ENCODE measurements at regions not wholly inside any gene's neighbourhood (a gene's known extent, or its start where the extent isn't known, plus 50 kb on each side); places are given as distances from the start of the nearest gene placed in this dataset.

DNA sequence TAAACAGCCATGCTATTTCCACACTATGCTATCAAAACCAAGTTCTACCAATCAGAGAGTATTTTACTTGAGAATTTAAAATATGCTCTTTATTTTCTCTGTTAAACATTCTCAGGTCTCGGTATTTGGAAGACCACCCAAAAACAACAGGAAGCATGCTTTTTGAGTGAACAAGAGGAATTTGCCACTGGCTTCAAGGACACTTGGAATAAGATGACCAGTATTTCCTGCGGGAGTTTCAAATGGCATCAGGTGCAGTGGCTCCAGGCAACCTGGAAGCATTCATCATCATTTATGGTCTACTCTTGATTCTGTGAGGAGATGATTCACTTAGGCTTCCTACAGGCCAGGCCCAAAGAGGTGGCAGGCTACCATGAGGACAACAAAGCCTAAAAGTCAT lies 305.7 kb upstream of the ATP11B start:
- H3K4me3 ChIP-seq (ENCODE audit: low read depth, low read length), result no peak overlapping the region
- TF ChIP-seq, protein P1, sequence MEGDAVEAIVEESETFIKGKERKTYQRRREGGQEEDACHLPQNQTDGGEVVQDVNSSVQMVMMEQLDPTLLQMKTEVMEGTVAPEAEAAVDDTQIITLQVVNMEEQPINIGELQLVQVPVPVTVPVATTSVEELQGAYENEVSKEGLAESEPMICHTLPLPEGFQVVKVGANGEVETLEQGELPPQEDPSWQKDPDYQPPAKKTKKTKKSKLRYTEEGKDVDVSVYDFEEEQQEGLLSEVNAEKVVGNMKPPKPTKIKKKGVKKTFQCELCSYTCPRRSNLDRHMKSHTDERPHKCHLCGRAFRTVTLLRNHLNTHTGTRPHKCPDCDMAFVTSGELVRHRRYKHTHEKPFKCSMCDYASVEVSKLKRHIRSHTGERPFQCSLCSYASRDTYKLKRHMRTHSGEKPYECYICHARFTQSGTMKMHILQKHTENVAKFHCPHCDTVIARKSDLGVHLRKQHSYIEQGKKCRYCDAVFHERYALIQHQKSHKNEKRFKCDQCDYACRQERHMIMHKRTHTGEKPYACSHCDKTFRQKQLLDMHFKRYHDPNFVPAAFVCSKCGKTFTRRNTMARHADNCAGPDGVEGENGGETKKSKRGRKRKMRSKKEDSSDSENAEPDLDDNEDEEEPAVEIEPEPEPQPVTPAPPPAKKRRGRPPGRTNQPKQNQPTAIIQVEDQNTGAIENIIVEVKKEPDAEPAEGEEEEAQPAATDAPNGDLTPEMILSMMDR (IDR thresholded peaks at IDR 0.05; ENCODE audit: insufficient read depth, low read depth, low read length), result no peak
- DNase-seq (ENCODE audit: low read depth), result no peak

DNA sequence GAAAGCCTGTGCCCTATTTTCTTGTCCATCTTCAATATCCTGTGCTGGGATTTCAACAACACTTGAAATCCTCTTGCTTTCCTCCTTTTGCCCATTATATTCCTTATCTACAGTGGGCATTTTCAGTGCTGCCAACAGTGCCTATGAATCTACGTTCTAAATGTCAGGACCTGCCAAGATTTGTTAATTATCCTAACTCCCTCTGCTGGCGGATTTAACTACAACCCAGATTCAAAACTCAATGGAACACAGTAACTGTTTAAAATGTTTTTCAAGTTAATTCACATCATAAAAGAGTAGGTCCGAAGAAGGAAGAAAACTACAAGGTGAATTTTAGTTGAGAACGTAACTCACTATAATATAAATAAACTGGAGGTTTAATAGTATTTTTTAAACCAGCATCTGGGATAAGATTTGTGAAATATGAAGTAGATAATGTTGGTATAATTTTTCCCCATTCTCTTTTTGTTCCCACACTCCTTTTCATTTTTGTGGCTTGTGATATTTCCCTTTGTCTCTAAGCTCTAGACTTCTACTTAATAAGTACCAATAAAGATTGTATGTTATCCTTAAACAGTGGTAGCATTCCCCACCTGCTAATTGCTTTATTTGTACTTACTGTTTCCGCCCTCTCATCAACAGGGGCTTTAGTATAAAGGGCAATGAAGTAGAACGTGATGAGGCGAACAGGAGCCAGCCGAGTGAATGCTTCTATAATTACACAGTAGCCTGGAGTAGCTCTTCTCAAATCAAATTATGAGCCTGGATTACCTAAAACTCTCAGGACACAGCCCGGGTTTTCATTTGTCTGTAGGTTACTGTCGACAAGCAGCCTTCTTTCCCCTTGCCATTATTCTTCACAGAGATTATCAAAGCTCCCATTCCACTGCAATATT lies 302.5 kb upstream of the ATP11B start:
- peak; percentile 1 for DNase-seq (ENCODE audit: low read depth)
- TF ChIP-seq, protein P1 (IDR thresholded peaks at IDR 0.05; ENCODE audit: insufficient read depth, low read depth, low read length), result no peak
- H3K4me3 ChIP-seq (ENCODE audit: low read depth, low read length), result no peak overlapping the region

DNA sequence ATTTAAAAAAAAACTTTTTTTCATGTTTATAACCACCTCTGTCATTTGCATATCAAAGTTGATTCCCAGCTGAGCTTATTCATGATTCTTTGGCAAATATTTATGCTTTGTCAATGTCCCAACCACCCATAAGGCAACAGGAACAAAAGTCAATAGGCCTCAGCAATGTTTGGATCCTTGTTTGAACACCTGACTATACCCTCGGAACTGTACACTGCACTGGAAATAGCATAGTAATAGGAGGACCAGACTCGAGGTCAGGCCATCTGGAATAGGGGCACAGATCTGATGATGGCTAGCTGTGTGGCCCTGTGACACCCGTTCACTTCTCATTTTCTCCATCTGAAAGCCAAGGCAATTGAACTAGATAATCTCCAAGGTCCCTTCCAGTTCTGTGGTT lies 301.7 kb upstream of the ATP11B start:
- no peak overlapping the region for H3K4me3 ChIP-seq (ENCODE audit: low read depth, low read length)
- DNase-seq (ENCODE audit: low read depth), result no peak
- TF ChIP-seq, protein P1 (IDR thresholded peaks at IDR 0.05; ENCODE audit: insufficient read depth, low read depth, low read length), result no peak

DNA sequence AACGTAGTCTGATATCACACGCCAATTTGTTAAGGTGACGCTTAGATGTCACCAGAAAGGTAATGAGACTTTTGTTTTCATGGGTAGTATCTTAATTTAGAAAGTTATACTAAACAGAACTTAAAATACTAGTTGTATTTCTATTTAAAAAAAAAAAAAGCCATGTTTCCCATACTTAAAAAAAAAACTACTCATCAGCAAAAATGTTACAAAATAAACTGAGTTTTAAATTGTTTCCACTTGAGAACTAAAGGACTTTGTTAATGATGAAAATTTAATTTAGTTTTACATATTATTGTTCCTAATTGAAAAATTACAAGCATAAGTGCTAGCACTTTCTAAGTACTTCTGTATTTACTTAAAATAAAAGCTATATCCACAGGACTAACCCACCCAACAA lies 300.8 kb upstream of the ATP11B start:
- TF ChIP-seq, protein P1 (IDR thresholded peaks at IDR 0.05; ENCODE audit: insufficient read depth, low read depth, low read length), result no peak
- DNase-seq (ENCODE audit: low read depth), result no peak
- H3K4me3 ChIP-seq (ENCODE audit: low read depth, low read length), result no peak overlapping the region

DNA sequence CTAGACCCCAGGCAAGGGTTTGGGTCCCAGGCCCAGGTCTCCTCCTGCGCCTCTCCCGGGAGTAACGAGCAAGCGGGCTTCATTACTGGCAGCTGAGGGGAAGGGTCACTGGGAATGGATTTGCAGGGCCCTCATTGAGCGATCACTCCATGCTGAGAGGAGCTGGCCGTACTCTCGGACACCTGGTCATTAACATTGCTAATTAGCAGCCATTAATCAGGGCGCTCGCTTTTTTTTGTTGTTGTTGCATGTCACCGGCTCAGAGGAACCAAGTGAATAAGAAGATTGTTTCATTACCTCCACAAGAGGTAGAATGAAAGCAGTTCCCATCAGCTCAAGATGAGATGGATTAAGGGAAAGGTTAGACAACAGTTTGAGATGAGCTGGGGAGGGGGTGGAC lies 293.0 kb upstream of the ATP11B start:
- no peak for DNase-seq (ENCODE audit: low read depth)
- TF ChIP-seq, protein P1 (IDR thresholded peaks at IDR 0.05; ENCODE audit: insufficient read depth, low read depth, low read length), result no peak

DNA sequence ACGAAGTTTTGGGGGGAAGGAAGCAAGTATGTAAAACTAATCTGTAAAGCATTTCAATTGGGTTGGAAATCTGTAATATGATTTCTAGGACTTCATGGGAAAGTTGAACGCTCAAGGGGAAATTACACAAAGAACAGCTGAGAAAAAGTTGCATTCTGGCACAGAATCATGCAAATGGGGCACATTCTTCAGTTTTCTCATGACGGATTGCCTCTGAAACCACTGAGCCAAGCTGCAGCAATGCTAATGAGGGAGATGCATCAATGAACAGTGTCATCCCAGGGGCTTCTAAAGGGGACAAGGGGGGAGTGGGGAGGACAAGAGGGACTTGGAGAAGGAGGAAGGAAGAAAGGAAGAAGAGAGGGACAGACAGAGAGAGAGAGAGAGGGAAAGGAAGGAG lies 291.4 kb upstream of the ATP11B start:
- DNase-seq (ENCODE audit: low read depth), result no peak

More for the DNA sequence above, 293.0 kb upstream of the ATP11B start:
- H3K4me3 ChIP-seq (ENCODE audit: low read depth, low read length), result no peak overlapping the region

More for the DNA sequence above, 291.4 kb upstream of the ATP11B start:
- no peak overlapping the region for H3K4me3 ChIP-seq (ENCODE audit: low read depth, low read length)
- TF ChIP-seq, protein P1 (IDR thresholded peaks at IDR 0.05; ENCODE audit: insufficient read depth, low read depth, low read length), result no peak

All from fibroblast of villous mesenchyme (primary cell).